GM19452 (cell line): ENCODE measurements at regions not wholly inside any gene's neighbourhood (a gene's known extent, or its start where the extent isn't known, plus 50 kb on each side); places are given as distances from the start of the nearest gene placed in this dataset.

Experiments used
- ATAC-seq: cut with Tn5 transposase; IDR thresholded peaks from one replicate; pipeline ENCODE4 v1.9.1; 2021; ENCODE audit not compliant: unreplicated experiment

GRCh38 chr20:11231742-11232648 lies 558.2 kb upstream of the JAG1 start:
- no peak for ATAC-seq

GRCh38 chr20:11232896-11233295 lies 559.1 kb upstream of the JAG1 start:
- ATAC-seq: no peak

GRCh38 chr20:11234181-11234580 lies 560.4 kb upstream of the JAG1 start:
- no peak for ATAC-seq

GRCh38 chr20:11234608-11235007 lies 560.8 kb upstream of the JAG1 start:
- ATAC-seq: no peak

GRCh38 chr20:11235058-11235457 lies 561.3 kb upstream of the JAG1 start:
- ATAC-seq: no peak

GRCh38 chr20:11242320-11242719 lies 568.5 kb upstream of the JAG1 start:
- no peak for ATAC-seq

- ATAC-seq: no peak
Observed at GRCh38 chr20:11245431-11245830, 571.6 kb upstream of the JAG1 start.

GRCh38 chr20:11246251-11246775 lies 572.5 kb upstream of the JAG1 start:
- ATAC-seq: no peak

- ATAC-seq: no peak
Observed at GRCh38 chr20:11247046-11248010, 573.5 kb upstream of the JAG1 start.

- no peak for ATAC-seq
Observed at GRCh38 chr20:11248011-11248409, 574.2 kb upstream of the JAG1 start.

- ATAC-seq: no peak
Observed at GRCh38 chr20:11248687-11249638, 575.2 kb upstream of the JAG1 start.

GRCh38 chr20:11249683-11250082 lies 575.9 kb upstream of the JAG1 start:
- no peak for ATAC-seq

- no peak for ATAC-seq
Observed at GRCh38 chr20:11252447-11252846, 578.6 kb upstream of the JAG1 start.

- no peak for ATAC-seq
Observed at GRCh38 chr20:11255455-11255854, 581.7 kb upstream of the JAG1 start.

GRCh38 chr20:11255860-11256259 lies 582.1 kb upstream of the JAG1 start:
- no peak for ATAC-seq

GRCh38 chr20:11260611-11261010 lies 586.8 kb upstream of the JAG1 start:
- ATAC-seq: no peak

- no peak for ATAC-seq
Observed at GRCh38 chr20:11261533-11262000, 587.8 kb upstream of the JAG1 start.

- ATAC-seq: no peak
Observed at GRCh38 chr20:11266571-11266970, 592.8 kb upstream of the JAG1 start.

GRCh38 chr20:11267131-11267761 lies 593.4 kb upstream of the JAG1 start:
- peak; percentile 43 for ATAC-seq
